HS-27A (cell line): ENCODE measurements at regions not wholly inside any gene's neighbourhood (a gene's known extent, or its start where the extent isn't known, plus 50 kb on each side); places are given as distances from the start of the nearest gene placed in this dataset.

Experiments
- DNase-seq: peaks from one replicate; pipeline ENCODE4 v3.0.0-alpha.2; 2012; ENCODE audit warnings: low read depth, missing footprints

- DNase-seq, result no peak
Observed at GRCh38 chr16:86089991-86090390, 191.0 kb downstream of the IRF8 start.

- no peak for DNase-seq
Observed at GRCh38 chr16:86090461-86091170, 191.7 kb downstream of the IRF8 start.

GRCh38 chr16:86091976-86092375 is 193.0 kb downstream of the IRF8 start:
- DNase-seq, result no peak

DNA sequence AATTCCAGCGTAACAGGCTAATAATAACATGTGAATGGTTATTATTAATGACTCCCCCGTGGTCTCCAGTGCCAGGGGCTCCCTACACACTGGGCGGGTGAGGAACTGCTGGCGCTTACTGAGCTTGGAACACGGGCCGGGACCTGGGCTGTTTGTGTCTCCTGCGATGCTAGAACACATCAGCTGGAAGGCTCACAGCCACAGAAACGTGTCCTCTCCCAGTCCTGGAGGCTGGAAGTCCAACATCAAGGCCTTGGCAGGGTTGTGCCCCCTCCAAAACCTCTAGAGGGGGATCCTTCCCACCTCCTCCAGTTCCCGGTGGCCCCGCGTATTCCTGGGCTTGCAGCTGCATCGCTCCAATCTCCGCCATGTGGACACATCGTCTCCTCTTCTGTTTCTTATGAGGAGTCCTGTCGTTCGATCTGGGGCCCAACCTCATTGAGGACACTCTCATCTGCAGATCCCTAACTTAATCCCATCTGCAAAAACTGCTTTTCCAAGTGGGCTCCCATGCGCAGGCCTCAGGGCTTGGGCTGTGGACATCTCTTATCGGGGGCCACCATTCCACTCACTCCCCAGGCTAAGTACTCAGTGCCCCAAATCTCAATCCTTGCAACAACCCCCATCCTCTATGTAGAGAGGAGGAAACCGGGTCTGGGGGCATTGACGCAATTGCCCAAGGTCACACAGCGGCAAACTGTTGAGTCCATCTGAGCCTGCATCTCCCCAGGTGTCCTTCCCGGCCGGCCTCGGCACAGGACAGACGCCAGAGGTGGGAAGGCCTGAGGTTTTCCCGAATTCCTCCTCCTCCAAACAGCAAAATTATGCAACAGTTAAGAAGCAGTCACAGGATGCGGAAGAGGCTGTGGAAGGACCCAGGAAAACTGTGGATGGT is 193.9 kb downstream of the IRF8 start:
- DNase-seq, result no peak

- DNase-seq, result no peak
Observed at GRCh38 chr16:86093801-86094750, 195.1 kb downstream of the IRF8 start.

DNA sequence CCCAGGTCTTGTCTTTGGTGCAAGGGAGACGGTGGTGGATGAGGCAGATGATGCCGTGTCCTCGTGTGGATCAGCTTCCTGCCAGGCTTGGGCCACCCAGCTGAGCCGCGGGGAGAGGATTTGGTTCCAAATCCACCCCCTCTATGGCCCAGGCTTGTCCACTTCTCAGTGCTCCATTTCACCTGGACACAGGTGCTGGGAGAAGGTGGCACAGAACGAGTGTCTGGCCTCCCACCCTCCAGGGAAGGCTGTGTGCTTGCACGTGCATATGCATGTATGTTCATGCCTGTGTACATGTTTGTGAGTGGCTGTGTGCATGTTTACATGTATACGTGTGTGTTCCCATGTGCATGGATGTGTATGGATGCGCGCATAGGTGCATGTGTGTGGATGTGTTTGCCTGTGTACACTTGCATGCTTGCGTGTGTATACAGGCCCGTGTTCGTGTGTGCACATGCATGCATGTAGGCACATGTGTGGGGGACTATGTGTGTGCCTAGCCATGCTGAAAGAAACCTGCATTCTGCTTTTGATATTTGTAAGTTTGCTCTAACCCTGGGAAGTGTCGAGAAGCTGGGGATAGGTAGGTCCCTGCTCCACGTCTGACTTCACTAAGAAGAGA is 196.3 kb downstream of the IRF8 start:
- DNase-seq, result no peak

GRCh38 chr16:86095906-86096485 is 197.0 kb downstream of the IRF8 start:
- DNase-seq, result no peak

GRCh38 chr16:86096850-86097249 is 197.9 kb downstream of the IRF8 start:
- DNase-seq, result no peak

DNA sequence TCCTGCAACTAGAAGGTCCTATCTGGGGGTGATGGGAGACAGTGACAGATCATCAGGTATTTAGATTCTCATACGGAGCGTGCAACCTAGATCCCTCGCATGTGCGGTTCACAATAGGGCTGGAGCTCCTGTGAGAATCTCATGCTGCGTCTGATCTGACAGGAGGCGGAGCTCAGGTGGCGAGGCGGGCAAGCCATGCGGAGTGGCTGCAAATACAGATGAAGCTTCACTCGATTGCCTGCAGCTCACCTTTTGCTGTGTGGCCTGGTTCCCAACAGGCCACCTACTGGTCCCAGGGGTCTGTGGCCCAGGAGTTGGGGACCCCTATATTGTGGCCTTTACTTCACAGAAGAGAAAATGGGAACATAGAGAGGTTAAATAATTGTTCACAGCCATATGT is 200.4 kb downstream of the IRF8 start:
- no peak for DNase-seq

DNA sequence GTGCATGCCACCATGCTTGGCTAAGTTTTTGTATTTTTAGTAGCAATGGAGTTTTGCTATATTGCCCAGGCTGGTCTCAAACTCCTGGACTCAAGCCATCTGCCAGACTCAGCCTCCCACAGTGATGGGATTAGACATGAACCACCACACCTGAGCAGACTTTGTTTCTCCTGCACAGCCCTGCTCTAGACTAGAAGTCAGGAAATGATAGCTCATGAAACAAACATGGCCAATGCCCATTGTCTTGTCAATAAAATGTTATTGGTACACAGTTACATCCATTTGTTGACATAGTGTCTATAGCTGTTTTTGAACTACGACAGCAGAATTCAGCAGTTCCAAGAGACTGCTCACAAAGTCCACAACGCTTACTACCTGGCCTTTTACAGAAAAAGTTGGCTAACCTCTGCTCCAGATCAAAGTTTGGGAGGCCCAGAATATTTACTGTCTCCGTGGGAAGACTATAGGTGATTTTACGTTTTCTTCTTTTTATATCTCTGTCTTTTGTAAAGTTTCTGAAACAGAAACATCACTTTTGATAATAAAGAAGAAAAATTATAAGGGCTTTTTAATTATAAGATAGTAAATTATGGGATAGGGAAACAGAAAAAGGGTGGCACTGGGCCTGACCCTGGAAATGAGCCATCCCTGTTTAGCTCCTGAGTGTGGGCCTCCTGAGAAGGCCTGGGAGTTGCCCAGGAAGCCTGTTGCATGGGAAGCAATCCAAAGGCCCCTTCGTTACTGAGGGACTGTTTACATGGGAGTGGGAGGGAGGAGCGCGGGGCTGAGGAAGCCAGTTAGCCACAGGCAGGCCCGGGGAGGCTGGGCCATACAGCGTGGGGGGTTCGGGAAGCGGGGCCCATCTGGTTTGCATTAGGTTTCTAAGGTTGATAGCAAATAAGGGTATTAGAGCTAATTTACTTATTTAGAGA is 201.5 kb downstream of the IRF8 start:
- DNase-seq, result no peak

- no peak for DNase-seq
Observed at GRCh38 chr16:86101137-86101896, 202.4 kb downstream of the IRF8 start.

DNA sequence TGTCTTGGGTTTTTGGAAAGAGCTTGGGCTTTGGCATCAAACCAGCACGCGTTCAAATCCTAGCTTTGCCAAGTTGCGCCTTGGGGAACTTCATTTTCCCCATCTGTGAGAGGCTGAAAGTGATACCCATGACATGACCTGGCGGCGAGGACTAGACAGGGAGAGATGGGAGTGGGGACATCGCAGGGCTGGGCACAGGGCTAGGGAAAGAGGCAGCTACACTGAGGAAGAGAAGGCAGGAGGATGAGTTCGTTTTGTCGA is 202.9 kb downstream of the IRF8 start:
- DNase-seq, result no peak

DNA sequence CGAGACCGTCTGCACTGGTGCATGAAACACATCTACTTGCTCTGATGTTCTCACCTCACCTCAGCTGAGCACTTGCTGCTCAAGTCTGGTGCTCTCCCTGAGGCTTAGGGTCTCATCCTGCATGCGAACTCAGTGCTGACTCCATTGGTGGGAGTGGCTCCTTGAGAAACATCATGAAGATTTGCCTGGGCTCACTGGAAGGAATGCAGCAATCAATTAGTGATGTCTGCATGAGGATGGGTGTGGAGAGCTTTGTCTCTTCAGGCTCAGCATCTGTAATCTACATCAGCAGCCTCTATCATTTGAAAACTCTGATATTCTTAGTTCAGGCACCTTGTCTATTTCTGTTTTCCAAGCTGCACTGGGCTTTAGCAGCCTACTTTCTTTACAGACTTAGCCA is 204.4 kb downstream of the IRF8 start:
- DNase-seq, result no peak

- DNase-seq, result no peak
Observed at GRCh38 chr16:86104537-86105048, 205.6 kb downstream of the IRF8 start.

DNA sequence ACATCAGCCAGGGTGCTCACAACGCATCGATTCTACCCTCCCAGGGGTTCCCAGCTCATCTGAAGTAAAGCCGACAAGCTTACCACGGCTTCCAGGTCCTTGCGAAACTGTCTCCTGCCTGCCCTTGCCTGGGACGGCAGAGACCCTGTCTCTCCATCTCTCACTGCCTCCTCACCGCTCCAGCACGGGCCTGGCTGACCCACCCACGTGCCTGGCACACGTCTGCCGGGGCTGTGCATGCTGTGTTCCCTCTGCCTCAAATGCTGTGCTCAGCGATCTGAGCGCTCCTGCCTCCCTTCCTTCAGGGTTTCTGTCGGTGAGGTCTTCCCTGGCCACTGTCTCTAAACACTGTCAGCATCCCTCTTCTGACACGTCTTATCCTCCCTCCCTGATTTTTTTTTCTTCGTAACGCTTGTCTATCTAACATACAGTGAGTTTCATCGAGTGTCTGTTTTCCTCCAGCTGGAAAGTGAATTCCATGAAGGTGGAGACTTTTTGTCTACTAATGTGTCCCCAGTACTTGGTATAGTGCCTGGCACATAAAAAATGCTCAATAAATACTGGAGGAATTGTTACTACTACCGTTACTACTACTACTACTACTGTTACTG is 208.4 kb downstream of the IRF8 start:
- no peak for DNase-seq

DNA sequence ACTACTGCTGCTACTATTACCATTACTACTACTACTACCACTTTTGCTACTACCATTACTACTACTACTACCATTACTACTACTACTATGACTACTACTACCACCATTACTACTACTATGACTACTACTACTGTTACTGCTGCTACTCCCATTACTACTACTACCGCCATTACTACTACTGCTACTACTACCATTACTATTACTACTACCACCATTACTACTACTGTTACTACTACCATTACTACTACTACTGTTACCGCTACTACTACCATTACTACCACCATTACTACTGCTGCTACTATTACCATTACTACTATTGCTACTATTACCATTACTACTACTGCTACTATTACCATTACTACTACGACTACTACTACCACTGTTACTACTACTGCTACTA is 209.1 kb downstream of the IRF8 start:
- no peak for DNase-seq

DNA sequence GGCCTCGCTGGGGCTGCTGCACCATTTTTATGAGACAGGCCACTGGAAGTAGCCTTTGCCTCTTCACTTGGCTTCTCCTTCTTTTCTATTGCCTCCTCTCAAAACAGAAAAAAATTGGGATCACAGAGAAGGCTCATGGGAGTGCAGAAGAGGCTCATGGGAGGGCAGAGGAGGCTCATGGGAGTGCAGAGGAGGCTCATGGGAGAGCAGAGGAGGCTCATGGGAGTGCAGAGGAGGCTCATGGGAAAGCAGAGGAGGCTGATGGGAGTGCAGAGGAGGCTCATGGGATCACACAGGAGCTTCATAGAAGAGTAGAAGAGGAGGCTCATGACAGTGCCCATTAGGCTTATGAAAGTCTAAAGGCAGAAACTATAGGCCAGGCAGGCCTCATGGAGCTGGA is 211.2 kb downstream of the IRF8 start:
- no peak for DNase-seq

DNA sequence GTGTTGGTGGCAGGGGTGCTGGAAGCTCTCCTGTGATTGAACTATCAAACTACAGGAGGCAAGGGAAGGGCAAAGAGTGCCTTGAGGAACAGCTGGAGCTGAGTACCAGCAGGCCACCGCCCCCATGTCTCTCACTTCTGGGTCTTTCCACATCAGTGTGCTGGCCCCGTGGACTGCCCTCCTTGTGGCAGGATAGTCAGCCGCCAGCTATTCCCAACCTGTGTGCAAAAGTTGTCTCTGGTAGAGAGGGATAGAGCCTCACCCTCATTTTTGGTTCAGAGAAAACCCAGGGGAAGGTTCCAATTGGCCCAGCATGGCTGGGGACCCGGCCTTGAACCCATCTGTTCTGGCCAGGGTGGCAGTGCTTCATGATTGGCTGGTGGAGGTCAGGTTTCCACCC is 211.8 kb downstream of the IRF8 start:
- DNase-seq, result no peak

- no peak for DNase-seq
Observed at GRCh38 chr16:86112178-86112577, 213.2 kb downstream of the IRF8 start.
